ENCODE measurements at regions not wholly inside any gene's neighbourhood (a gene's known extent, or its start where the extent isn't known, plus 50 kb on each side); places are given as distances from the start of the nearest gene placed in this dataset.

DNA sequence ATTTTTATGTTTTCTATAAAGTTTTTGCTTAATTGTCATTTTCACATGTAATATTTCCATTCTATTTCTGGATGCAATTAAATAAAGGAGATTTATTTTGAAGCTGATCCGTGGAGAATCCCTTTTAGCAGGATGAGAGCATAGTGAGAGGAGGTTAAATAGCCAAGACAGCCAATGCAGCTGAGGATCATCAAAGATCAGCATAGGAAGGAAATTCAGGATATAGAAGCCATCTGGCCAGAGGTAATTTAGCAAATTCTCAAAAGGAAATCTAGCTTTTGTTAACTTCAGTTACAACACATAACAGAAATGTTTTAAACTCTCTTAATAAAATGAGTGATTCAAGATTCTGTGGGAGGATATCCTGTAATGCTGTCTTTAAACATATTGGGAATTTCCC, 122.8 kb upstream of the PDE3A start:
- Mint-ChIP-seq H3K4me1 (ENCODE audit: low read depth, unreplicated experiment) (no peaks in the 10 kb centered on the region), H3K27me3 (ENCODE audit: unreplicated experiment) (no peaks in the 10 kb centered on the region), H3K4me3 (ENCODE audit: unreplicated experiment) (no peak overlapping the region), H3K36me3 (ENCODE audit: unreplicated experiment) (peaks cover 8% of the 10 kb centered on the region), H3K9me3 (ENCODE audit: unreplicated experiment) (peaks cover 7% of the 10 kb centered on the region), H3K27ac (ENCODE audit: unreplicated experiment) (no peak overlapping the region)
- DNase-seq = no peak
- TF ChIP-seq, protein P1, sequence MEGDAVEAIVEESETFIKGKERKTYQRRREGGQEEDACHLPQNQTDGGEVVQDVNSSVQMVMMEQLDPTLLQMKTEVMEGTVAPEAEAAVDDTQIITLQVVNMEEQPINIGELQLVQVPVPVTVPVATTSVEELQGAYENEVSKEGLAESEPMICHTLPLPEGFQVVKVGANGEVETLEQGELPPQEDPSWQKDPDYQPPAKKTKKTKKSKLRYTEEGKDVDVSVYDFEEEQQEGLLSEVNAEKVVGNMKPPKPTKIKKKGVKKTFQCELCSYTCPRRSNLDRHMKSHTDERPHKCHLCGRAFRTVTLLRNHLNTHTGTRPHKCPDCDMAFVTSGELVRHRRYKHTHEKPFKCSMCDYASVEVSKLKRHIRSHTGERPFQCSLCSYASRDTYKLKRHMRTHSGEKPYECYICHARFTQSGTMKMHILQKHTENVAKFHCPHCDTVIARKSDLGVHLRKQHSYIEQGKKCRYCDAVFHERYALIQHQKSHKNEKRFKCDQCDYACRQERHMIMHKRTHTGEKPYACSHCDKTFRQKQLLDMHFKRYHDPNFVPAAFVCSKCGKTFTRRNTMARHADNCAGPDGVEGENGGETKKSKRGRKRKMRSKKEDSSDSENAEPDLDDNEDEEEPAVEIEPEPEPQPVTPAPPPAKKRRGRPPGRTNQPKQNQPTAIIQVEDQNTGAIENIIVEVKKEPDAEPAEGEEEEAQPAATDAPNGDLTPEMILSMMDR (IDR thresholded peaks at IDR 0.05; ENCODE audit: partially characterized antibody, unreplicated experiment) = no peak

DNA sequence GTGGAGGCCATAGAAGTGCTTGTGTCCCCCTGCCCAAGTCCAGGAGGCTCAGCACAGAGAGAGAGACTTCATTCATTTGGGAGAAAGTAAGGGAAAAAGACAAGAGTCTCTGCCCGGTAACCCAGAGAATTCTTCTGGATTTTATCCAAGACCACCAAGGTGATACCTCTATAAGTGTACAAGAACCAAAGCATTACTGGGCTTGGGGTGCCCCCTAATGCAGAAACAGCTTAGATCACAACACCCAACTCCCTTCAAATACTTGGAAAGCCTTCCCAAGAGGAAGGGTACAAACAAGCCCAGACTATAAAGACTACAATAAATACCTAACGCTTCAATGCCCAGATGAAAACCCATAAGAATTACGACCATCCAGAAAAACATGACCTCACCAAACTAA, 119.7 kb upstream of the PDE3A start:
- Mint-ChIP-seq H3K27ac (ENCODE audit: unreplicated experiment) (no peak overlapping the region), H3K4me1 (ENCODE audit: low read depth, unreplicated experiment) (no peaks in the 10 kb centered on the region), H3K4me3 (ENCODE audit: unreplicated experiment) (no peak overlapping the region), H3K9me3 (ENCODE audit: unreplicated experiment) (peaks cover 7% of the 10 kb centered on the region), H3K36me3 (ENCODE audit: unreplicated experiment) (peaks cover 8% of the 10 kb centered on the region), H3K27me3 (ENCODE audit: unreplicated experiment) (no peaks in the 10 kb centered on the region)
- TF ChIP-seq, protein P1 (IDR thresholded peaks at IDR 0.05; ENCODE audit: partially characterized antibody, unreplicated experiment) = no peak
- DNase-seq = no peak

DNA sequence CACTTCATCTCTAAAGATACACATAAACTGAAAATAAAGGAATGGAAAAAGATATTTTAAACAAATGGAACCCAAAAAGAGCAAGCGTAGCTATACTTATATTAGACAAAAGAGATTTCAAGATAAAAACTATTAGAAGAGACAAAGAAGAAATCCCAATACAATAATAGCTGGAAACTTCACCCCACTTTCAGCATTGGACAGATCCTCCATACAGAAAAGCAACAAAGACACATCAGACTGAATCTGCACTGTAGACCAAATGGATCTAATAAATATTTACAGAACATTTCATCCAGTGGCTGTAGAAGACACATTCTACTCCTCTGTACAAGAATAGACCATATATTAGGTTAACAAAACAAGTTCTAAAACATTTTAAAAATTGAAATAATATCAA, 117.6 kb upstream of the PDE3A start:
- TF ChIP-seq, protein P1 (IDR thresholded peaks at IDR 0.05; ENCODE audit: partially characterized antibody, unreplicated experiment) = no peak
- no peaks in the 10 kb centered on the region for H3K4me1 Mint-ChIP-seq (ENCODE audit: low read depth, unreplicated experiment)
- peaks cover 7% of the 10 kb centered on the region for H3K9me3 Mint-ChIP-seq (ENCODE audit: unreplicated experiment)
- peaks cover 8% of the 10 kb centered on the region for H3K36me3 Mint-ChIP-seq (ENCODE audit: unreplicated experiment)
- no peaks in the 10 kb centered on the region for H3K27me3 Mint-ChIP-seq (ENCODE audit: unreplicated experiment)
- no peak overlapping the region for H3K4me3 Mint-ChIP-seq (ENCODE audit: unreplicated experiment)
- H3K27ac Mint-ChIP-seq (ENCODE audit: unreplicated experiment) = no peak overlapping the region
- DNase-seq = no peak

DNA sequence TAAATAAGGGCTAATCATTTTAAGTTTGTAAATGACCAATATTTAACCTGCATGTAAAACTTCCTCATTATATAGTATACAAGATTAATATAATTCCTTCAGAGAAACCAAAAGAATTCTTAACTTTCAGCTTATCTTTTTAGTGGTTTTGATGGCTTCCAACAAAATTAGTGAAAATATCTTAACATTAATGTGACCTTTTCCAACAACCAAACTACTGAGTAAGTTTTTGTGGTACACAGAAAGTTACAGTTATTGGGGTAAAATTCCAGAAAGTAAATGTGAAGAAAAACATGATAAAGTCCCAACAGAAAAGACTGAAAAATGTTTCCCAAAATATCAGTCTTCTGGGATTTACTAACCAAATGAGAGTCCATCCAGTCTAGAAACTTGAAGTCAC, 111.0 kb upstream of the PDE3A start:
- Mint-ChIP-seq H3K4me1 (ENCODE audit: low read depth, unreplicated experiment) (peaks cover 3% of the 10 kb centered on the region), H3K27ac (ENCODE audit: unreplicated experiment) (no peak overlapping the region), H3K9me3 (ENCODE audit: unreplicated experiment) (no peaks in the 10 kb centered on the region), H3K36me3 (ENCODE audit: unreplicated experiment) (no peaks in the 10 kb centered on the region), H3K4me3 (ENCODE audit: unreplicated experiment) (no peak overlapping the region), H3K27me3 (ENCODE audit: unreplicated experiment) (no peaks in the 10 kb centered on the region)
- TF ChIP-seq, protein P1 (IDR thresholded peaks at IDR 0.05; ENCODE audit: partially characterized antibody, unreplicated experiment) = no peak
- no peak for DNase-seq

DNA sequence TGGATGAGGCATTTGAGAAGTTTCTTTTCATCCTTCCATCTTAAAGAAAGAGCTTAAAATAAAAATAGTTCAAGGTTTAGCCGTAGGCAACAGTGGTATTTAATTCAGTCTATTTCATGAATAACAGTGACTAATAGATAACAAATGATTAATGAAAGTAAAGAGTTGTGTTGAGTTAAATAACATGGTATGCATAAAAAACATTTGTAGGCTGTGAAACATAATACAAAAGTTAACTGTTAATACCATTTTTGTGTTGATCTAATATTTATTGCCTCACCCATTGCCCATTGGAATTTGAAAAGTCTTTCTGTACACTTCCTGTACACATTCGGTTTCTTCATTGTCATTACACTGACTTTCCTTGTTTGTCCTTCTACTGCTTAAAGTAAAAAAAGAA, 108.6 kb upstream of the PDE3A start:
- H3K4me1 Mint-ChIP-seq (ENCODE audit: low read depth, unreplicated experiment) = peaks cover 11% of the 10 kb centered on the region
- H3K27me3 Mint-ChIP-seq (ENCODE audit: unreplicated experiment) = no peaks in the 10 kb centered on the region
- H3K27ac Mint-ChIP-seq (ENCODE audit: unreplicated experiment) = no peak overlapping the region
- H3K9me3 Mint-ChIP-seq (ENCODE audit: unreplicated experiment) = no peaks in the 10 kb centered on the region
- no peaks in the 10 kb centered on the region for H3K36me3 Mint-ChIP-seq (ENCODE audit: unreplicated experiment)
- no peak for DNase-seq
- H3K4me3 Mint-ChIP-seq (ENCODE audit: unreplicated experiment) = no peak overlapping the region
- TF ChIP-seq, protein P1 (IDR thresholded peaks at IDR 0.05; ENCODE audit: partially characterized antibody, unreplicated experiment) = no peak
